Jurkat, Clone E6-1 (cell line): ENCODE measurements at regions not wholly inside any gene's neighbourhood (a gene's known extent, or its start where the extent isn't known, plus 50 kb on each side); places are given as distances from the start of the nearest gene placed in this dataset.

Source experiments
- DNase-seq: peaks from one replicate; pipeline ENCODE4 v3.0.0-alpha.2; 2011; ENCODE audit warnings: low read depth, low spot score
- H3K4me3 ChIP-seq: 2 replicates; pipeline ENCODE4 v1.5.1; 2011; ENCODE audit warnings: mild to moderate bottlenecking, low read length, control low read depth, moderate library complexity

GRCh38 chr20:60255866-60256265, 297.6 kb downstream of the CDH26 start:
- DNase-seq: no peak
- H3K4me3 ChIP-seq: no peak overlapping the region

GRCh38 chr20:60256811-60257210, 298.6 kb downstream of the CDH26 start:
- no peak overlapping the region for H3K4me3 ChIP-seq
- DNase-seq: no peak

- H3K4me3 ChIP-seq: no peak overlapping the region
- DNase-seq: no peak
Observed at GRCh38 chr20:60257671-60258070, 299.4 kb downstream of the CDH26 start.

- DNase-seq: no peak
- H3K4me3 ChIP-seq: no peak overlapping the region
Observed at GRCh38 chr20:60258255-60258863, 300.1 kb downstream of the CDH26 start.

- H3K4me3 ChIP-seq: no peak overlapping the region
- DNase-seq: peak; percentile 62
Observed at GRCh38 chr20:60261333-60261732, 303.1 kb downstream of the CDH26 start.

- DNase-seq: peak; percentile 63
Observed at GRCh38 chr20:60262967-60263603, 304.9 kb downstream of the CDH26 start.

GRCh38 chr20:60263725-60264709, 305.8 kb downstream of the CDH26 start:
- no peak overlapping the region for H3K4me3 ChIP-seq
- no peak for DNase-seq

More at GRCh38 chr20:60262967-60263603, 304.9 kb downstream of the CDH26 start:
- no peak overlapping the region for H3K4me3 ChIP-seq

- no peak overlapping the region for H3K4me3 ChIP-seq
- DNase-seq: peak; percentile 99
Observed at GRCh38 chr20:60266177-60266823, 308.1 kb downstream of the CDH26 start.

- no peak overlapping the region for H3K4me3 ChIP-seq
- DNase-seq: no peak
Observed at GRCh38 chr20:60268491-60268890, 310.3 kb downstream of the CDH26 start.

- H3K4me3 ChIP-seq: no peak overlapping the region
- DNase-seq: no peak
Observed at GRCh38 chr20:60269573-60270162, 311.4 kb downstream of the CDH26 start.

- H3K4me3 ChIP-seq: no peak overlapping the region
- DNase-seq: no peak
Observed at GRCh38 chr20:60270341-60270740, 312.1 kb downstream of the CDH26 start.

GRCh38 chr20:60271597-60271996, 313.4 kb downstream of the CDH26 start:
- DNase-seq: peak; percentile 79
- H3K4me3 ChIP-seq: no peak overlapping the region

- peak; percentile 90 for DNase-seq
Observed at GRCh38 chr20:60272790-60273189, 314.6 kb downstream of the CDH26 start.

GRCh38 chr20:60274717-60275116, 316.5 kb downstream of the CDH26 start:
- no peak overlapping the region for H3K4me3 ChIP-seq
- no peak for DNase-seq

More at GRCh38 chr20:60272790-60273189, 314.6 kb downstream of the CDH26 start:
- peak overlapping the region; percentile 3 for H3K4me3 ChIP-seq

- H3K4me3 ChIP-seq: no peak overlapping the region
- no peak for DNase-seq
Observed at GRCh38 chr20:60281295-60281694, 323.1 kb downstream of the CDH26 start.

GRCh38 chr20:60283281-60283680, 325.1 kb downstream of the CDH26 start:
- no peak for DNase-seq

GRCh38 chr20:60286764-60287163, 328.5 kb downstream of the CDH26 start:
- no peak for DNase-seq
- no peak overlapping the region for H3K4me3 ChIP-seq

More at GRCh38 chr20:60283281-60283680, 325.1 kb downstream of the CDH26 start:
- H3K4me3 ChIP-seq: no peak overlapping the region

GRCh38 chr20:60288945-60289344, 330.7 kb downstream of the CDH26 start:
- no peak overlapping the region for H3K4me3 ChIP-seq

GRCh38 chr20:60292001-60292520, 333.8 kb downstream of the CDH26 start:
- peak; percentile 92 for DNase-seq
- H3K4me3 ChIP-seq: peak overlapping the region; percentile 2

More at GRCh38 chr20:60288945-60289344, 330.7 kb downstream of the CDH26 start:
- DNase-seq: no peak
